GM19397 (cell line): ENCODE measurements at regions not wholly inside any gene's neighbourhood (a gene's known extent, or its start where the extent isn't known, plus 50 kb on each side); places are given as distances from the start of the nearest gene placed in this dataset.
A peak's percentile ranks its signal among the peaks of the same experiment; 100 is the strongest.
"Not testable (repeated sequence)": the region's sequence is repeated elsewhere in the genome, so short reads cannot be mapped to it uniquely, and the experiment has no call there.

Source experiments
- ATAC-seq: cut with Tn5 transposase; IDR thresholded peaks from one replicate; pipeline ENCODE4 v1.9.1; 2021; ENCODE audit warnings: mild to moderate bottlenecking, moderate library complexity; ENCODE audit not compliant: unreplicated experiment

GRCh38 chr6:137545073-137545472, 50.9 kb upstream of the OLIG3 start:
- ATAC-seq = no peak

- no peak for ATAC-seq
Measured at GRCh38 chr6:137547186-137547585, 53.0 kb upstream of the OLIG3 start.

GRCh38 chr6:137547601-137548000, 53.4 kb upstream of the OLIG3 start:
- ATAC-seq = no peak

- ATAC-seq = no peak
Measured at GRCh38 chr6:137549106-137549505, 54.9 kb upstream of the OLIG3 start.

- ATAC-seq = no peak
Measured at GRCh38 chr6:137550535-137550934, 56.3 kb upstream of the OLIG3 start.

- no peak for ATAC-seq
Measured at GRCh38 chr6:137552146-137552545, 58.0 kb upstream of the OLIG3 start.

- no peak for ATAC-seq
Measured at GRCh38 chr6:137552809-137553208, 58.6 kb upstream of the OLIG3 start.

GRCh38 chr6:137559521-137560183, 65.5 kb upstream of the OLIG3 start:
- ATAC-seq = not testable (repeated sequence)

GRCh38 chr6:137560184-137560563, 66.0 kb upstream of the OLIG3 start:
- ATAC-seq = no peak

- no peak for ATAC-seq
Measured at GRCh38 chr6:137568067-137568466, 73.9 kb upstream of the OLIG3 start.

- ATAC-seq = no peak
Measured at GRCh38 chr6:137570393-137570792, 76.2 kb upstream of the OLIG3 start.

- no peak for ATAC-seq
Measured at GRCh38 chr6:137571854-137572253, 77.7 kb upstream of the OLIG3 start.

GRCh38 chr6:137573739-137574138, 79.5 kb upstream of the OLIG3 start:
- no peak for ATAC-seq

- no peak for ATAC-seq
Measured at GRCh38 chr6:137579612-137580011, 85.4 kb upstream of the OLIG3 start.

GRCh38 chr6:137581019-137581707, 87.0 kb upstream of the OLIG3 start:
- no peak for ATAC-seq

GRCh38 chr6:137583519-137583918, 89.3 kb upstream of the OLIG3 start:
- not testable (repeated sequence) for ATAC-seq

GRCh38 chr6:137588472-137588871, 94.3 kb upstream of the OLIG3 start:
- ATAC-seq = no peak

- ATAC-seq = peak; percentile 99
Measured at GRCh38 chr6:137589067-137589848, 95.1 kb upstream of the OLIG3 start.

GRCh38 chr6:137590684-137591083, 96.5 kb upstream of the OLIG3 start:
- ATAC-seq = no peak

- no peak for ATAC-seq
Measured at GRCh38 chr6:137601471-137601870, 107.3 kb upstream of the OLIG3 start.

GRCh38 chr6:137602313-137603197, 108.4 kb upstream of the OLIG3 start:
- no peak for ATAC-seq
